Right lobe of liver (tissue), 6 donors: ENCODE measurements at regions not wholly inside any gene's neighbourhood (a gene's known extent, or its start where the extent isn't known, plus 50 kb on each side); places are given as distances from the start of the nearest gene placed in this dataset.

Experiments used
- ATAC-seq, 4 donors: fragments of 200-7000 bp; cut with Tn5 transposase; one replicate each; pipeline ENCODE4 v1.9.1; 2020; ENCODE audit warnings: mild to moderate bottlenecking in 4 of 4, moderate library complexity in 4 of 4
- DNase-seq, 3 donors: peaks; one replicate each; pipeline ENCODE4 v3.0.0-alpha.2; 2020
- H3K27ac ChIP-seq, 3 donors: fragments of 200-600 bp; one replicate each; pipeline ENCODE4 v1.8.0; 2022
- H3K27me3 ChIP-seq, 2 donors: fragments of 200-600 bp; one replicate each; pipeline ENCODE4 v1.8.0; 2022
- H3K36me3 ChIP-seq, 4 donors: fragments of 200-600 bp; sonication (generic) in 1 of 4; one replicate each; pipeline versions ENCODE4 v1.5.1 to v1.8.0; 2017 to 2022; ENCODE audit warnings: control low read depth in 1 of 4
- H3K4me1 ChIP-seq, 4 donors: fragments of 200-600 bp; sonication (generic) in 1 of 4; one replicate each; pipeline versions ENCODE4 v1.5.1 to v1.8.0; 2017 to 2022; ENCODE audit warnings: control low read depth in 1 of 4
- H3K4me3 ChIP-seq, 3 donors: fragments of 200-600 bp; one replicate each; pipeline ENCODE4 v1.8.0; 2022
- H3K9me3 ChIP-seq, 4 donors: fragments of 200-600 bp; sonication (generic) in 1 of 4; one replicate each; pipeline versions ENCODE4 v1.5.1 to v1.8.0; 2017 to 2022; ENCODE audit warnings: control low read depth in 1 of 4
- CTCF ChIP-seq, 4 donors: fragments of 200-600 bp in 3 of 4; fragments of 450-650 bp in 1 of 4; IDR thresholded peaks; one replicate each; pipeline versions ENCODE4 v1.5.1 to v1.8.0; 2016 to 2022; ENCODE audit warnings: antibody characterized with exemption in 4 of 4, mild to moderate bottlenecking in 2 of 4
- POLR2A ChIP-seq: fragments of 450-650 bp; IDR thresholded peaks from one replicate; pipeline ENCODE4 v1.6.1; 2017; ENCODE audit warnings: antibody characterized with exemption, mild to moderate bottlenecking
- WGBS: methylation state at CpG from one replicate; pipeline ENCODE4 v1.1.6; 2018; ENCODE audit warnings: low coverage, low lambda C conversion rate; ENCODE audit not compliant: insufficient coverage; ENCODE audit errors: missing lambda C conversion rate; 5-methylcytosine and 5-hydroxymethylcytosine counted together
- intact Hi-C, 2 donors: fragments of 100-400 bp; cut with DNase I; formaldehyde crosslinking; loops; one replicate each; pipeline versions ENCODE4 v1.11.2 to v1.14.1; 2022
- donor health status: DM: no; HTN: yes; CAD: no.
- donor health status: DM: no; HTN: no; CAD: no.
- donor health status: DM: no; HTN: no; CAD: no.
- donor health status: DM: no; HTN: yes; CAD: no.
- donor health status: DM: no; HTN: yes; CAD: no.

- H3K4me1 ChIP-seq = no peaks in the 10 kb centered on the region
- no peaks in the 10 kb centered on the region for H3K36me3 ChIP-seq
- 78% methylated on average over 1 of the region's 1 CpG for WGBS
- H3K4me3 ChIP-seq = no peak overlapping the region
- H3K27me3 ChIP-seq = no peaks in the 10 kb centered on the region
- H3K9me3 ChIP-seq = no peaks in the 10 kb centered on the region
- TF ChIP-seq POLR2A = no peak
- no peak for TF ChIP-seq CTCF (IDR thresholded peaks at IDR 0.05)
- H3K27ac ChIP-seq = no peak overlapping the region
- DNase-seq = no peak
- intact Hi-C loops = no loop called here
- no peak for ATAC-seq
These were observed 100.6 kb upstream of the HIVEP1 start for GRCh38 chr6:11911538-11911937.

- no peaks in the 10 kb centered on the region for H3K36me3 ChIP-seq
- H3K4me3 ChIP-seq = no peak overlapping the region
- H3K4me1 ChIP-seq = no peaks in the 10 kb centered on the region
- DNase-seq (no peak), ATAC-seq (no peak)
- no peaks in the 10 kb centered on the region for H3K9me3 ChIP-seq
- no peak for TF ChIP-seq POLR2A
- no peak for TF ChIP-seq CTCF (IDR thresholded peaks at IDR 0.05)
- 87% methylated on average over 7 of the region's 7 CpGs for WGBS
- no peaks in the 10 kb centered on the region for H3K27me3 ChIP-seq
- intact Hi-C loops = no loop called here
- H3K27ac ChIP-seq = no peak overlapping the region
These were observed 102.4 kb upstream of the HIVEP1 start for GRCh38 chr6:11909696-11910132.

- no peaks in the 10 kb centered on the region for H3K9me3 ChIP-seq
- H3K4me1 ChIP-seq = no peaks in the 10 kb centered on the region
- DNase-seq (no peak), ATAC-seq (no peak)
- H3K4me3 ChIP-seq = no peak overlapping the region
- no peaks in the 10 kb centered on the region for H3K36me3 ChIP-seq
- H3K27ac ChIP-seq = no peak overlapping the region
- WGBS = 59% methylated on average over 2 of the region's 2 CpGs
- intact Hi-C loops = no loop called here
- H3K27me3 ChIP-seq = no peaks in the 10 kb centered on the region
- no peak for TF ChIP-seq CTCF (IDR thresholded peaks at IDR 0.05)
- no peak for TF ChIP-seq POLR2A
These were observed 103.5 kb upstream of the HIVEP1 start for GRCh38 chr6:11908436-11909105.

GRCh38 chr6:11903645-11904044, 108.5 kb upstream of the HIVEP1 start:
- intact Hi-C loops = no loop called here
- ATAC-seq = no peak
- no peaks in the 10 kb centered on the region for H3K9me3 ChIP-seq
- no peaks in the 10 kb centered on the region for H3K4me1 ChIP-seq
- no peak overlapping the region for H3K27ac ChIP-seq
- DNase-seq = no peak
- H3K27me3 ChIP-seq = no peaks in the 10 kb centered on the region
- TF ChIP-seq CTCF (IDR thresholded peaks at IDR 0.05) (no peak), POLR2A (no peak)
- 94% methylated on average over 2 of the region's 2 CpGs for WGBS
- H3K36me3 ChIP-seq = no peaks in the 10 kb centered on the region
- no peak overlapping the region for H3K4me3 ChIP-seq
